ENCODE measurements at regions not wholly inside any gene's neighbourhood (a gene's known extent, or its start where the extent isn't known, plus 50 kb on each side); places are given as distances from the start of the nearest gene placed in this dataset.

DNA sequence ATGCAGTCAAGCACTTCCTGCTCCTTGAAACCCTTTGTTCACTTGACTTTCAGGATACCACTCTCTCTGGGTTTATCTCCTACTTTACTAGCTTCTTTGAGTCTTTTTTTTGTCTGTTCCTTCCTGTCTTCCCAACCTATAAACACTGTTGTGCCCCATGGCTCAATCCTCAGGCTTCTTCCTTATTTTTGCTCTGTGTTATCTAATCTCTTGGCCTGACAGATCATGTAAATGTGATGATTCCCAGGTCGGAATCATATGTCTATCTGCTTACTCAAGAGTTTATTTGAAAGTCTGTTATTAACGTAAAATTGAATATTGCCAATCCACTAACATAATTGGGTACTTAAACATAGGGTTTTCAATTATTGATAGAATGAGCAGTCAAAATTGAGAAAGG, 171.7 kb upstream of the ST6GALNAC5 start:
- no peak overlapping the region for H3K27ac ChIP-seq (ENCODE audit: insufficient read depth, low read length)
- no CpG with 5 or more reads among the region's 2 CpGs for WGBS, 2 experiments (ENCODE audit: extremely low coverage in 2 of 2, insufficient read length in 1 of 2)
- DNase-seq, result no peak

More for the DNA sequence above, 171.7 kb upstream of the ST6GALNAC5 start:
- in situ Hi-C loops (cut with MboI; ENCODE audit: low sequenced_read_pairs), result no loop called here
- intact Hi-C loops (cut with micrococcal nuclease), result no loop called here
- BruUV-seq (replicated peaks), result no TSS peak
- Histone ChIP-seq H4K8ac (ENCODE audit: low read depth in 2 of 2, low read length in 2 of 2) (no peak overlapping the region), H3K14ac (replicated peaks; ENCODE audit: low read depth, low read length) (no peak overlapping the region), H3K79me1 (ENCODE audit: low read depth in 1 of 2, low read length in 2 of 2) (no peaks in the 10 kb centered on the region), H3K27me3 (ENCODE audit: control insufficient read depth, insufficient read depth, low read length) (no peaks in the 10 kb centered on the region), H3K23ac (ENCODE audit: low read depth, low read length) (no peak overlapping the region), H2AK5ac (ENCODE audit: low read depth, low read length) (no peak overlapping the region), H3K9ac (ENCODE audit: low read depth, low read length) (no peak overlapping the region), H3K4ac (ENCODE audit: low read depth, low read length) (no peak overlapping the region), H3K4me1 (ENCODE audit: control insufficient read depth, insufficient read depth, low read length) (no peaks in the 10 kb centered on the region), H2BK120ac (ENCODE audit: low read depth, low read length) (no peak overlapping the region), H2BK5ac (ENCODE audit: low read depth, low read length, poor library complexity, severe bottlenecking) (no peak overlapping the region), H2BK20ac (ENCODE audit: low read depth, low read length) (no peak overlapping the region), H4K20me1 (ENCODE audit: insufficient read depth, low read length) (no peaks in the 10 kb centered on the region), H2AFZ (replicated peaks; ENCODE audit: low read length, poor library complexity) (no peak overlapping the region), H3K4me2 (ENCODE audit: low read depth, low read length) (no peak overlapping the region), H3K18ac (ENCODE audit: low read depth, low read length) (no peak overlapping the region), H3K9me1 (ENCODE audit: insufficient read depth, low read length) (no peaks in the 10 kb centered on the region), H3K36me3 (ENCODE audit: control insufficient read depth, insufficient read depth, low read length) (no peaks in the 10 kb centered on the region), H2AK9ac (replicated peaks; ENCODE audit: low read depth, low read length, poor library complexity) (no peak overlapping the region), H3K56ac (ENCODE audit: extremely low read depth, insufficient read depth, low read length) (no peak overlapping the region), H2BK15ac (ENCODE audit: low read depth, low read length) (no peak overlapping the region), H3K9me3 (ENCODE audit: control insufficient read depth, insufficient read depth, low read length) (no peaks in the 10 kb centered on the region), H4K5ac (ENCODE audit: low read depth, low read length) (no peak overlapping the region), H4K91ac (ENCODE audit: insufficient read depth, low read depth, low read length) (no peak overlapping the region), H3K4me3 (ENCODE audit: insufficient read depth, low read depth, low read length) (no peak overlapping the region)
- POLR2A ChIA-PET (ENCODE audit: unreplicated experiment), result no interaction called here
- dilution Hi-C loops (cut with HindIII; ENCODE audit: low sequenced_read_pairs, unreplicated experiment), result no loop called here
- TF ChIP-seq USF2 (IDR thresholded peaks at IDR 0.05; ENCODE audit: low read depth, low read length) (no peak), RCOR1 (IDR thresholded peaks at IDR 0.05; ENCODE audit: insufficient replicate concordance, low read length) (no peak), RFX5 (IDR thresholded peaks at IDR 0.05; ENCODE audit: low read depth, low read length) (no peak), NFE2L2 (IDR thresholded peaks at IDR 0.05; ENCODE audit: low read depth, low read length) (no peak), CHD1 (IDR thresholded peaks at IDR 0.05; ENCODE audit: low read depth, low read length) (no peak), CEBPB (IDR thresholded peaks at IDR 0.05; ENCODE audit: low read depth, low read length) (no peak), MAFK (IDR thresholded peaks at IDR 0.05; ENCODE audit: low read depth, low read length) (no peak), BHLHE40 (IDR thresholded peaks at IDR 0.05; ENCODE audit: low read depth, low read length) (no peak), POLR2A (IDR thresholded peaks at IDR 0.05; ENCODE audit: low read depth, low read length) (no peak), MXI1 (IDR thresholded peaks at IDR 0.05; ENCODE audit: borderline replicate concordance, low read depth, low read length) (no peak), SMC3 (IDR thresholded peaks at IDR 0.05; ENCODE audit: low read depth, low read length) (no peak), ELK1 (IDR thresholded peaks at IDR 0.05; ENCODE audit: borderline replicate concordance, low read depth, low read length) (no peak), FOS (IDR thresholded peaks at IDR 0.05; ENCODE audit: low read depth, low read length) (no peak)
- TF ChIP-seq, protein P1, sequence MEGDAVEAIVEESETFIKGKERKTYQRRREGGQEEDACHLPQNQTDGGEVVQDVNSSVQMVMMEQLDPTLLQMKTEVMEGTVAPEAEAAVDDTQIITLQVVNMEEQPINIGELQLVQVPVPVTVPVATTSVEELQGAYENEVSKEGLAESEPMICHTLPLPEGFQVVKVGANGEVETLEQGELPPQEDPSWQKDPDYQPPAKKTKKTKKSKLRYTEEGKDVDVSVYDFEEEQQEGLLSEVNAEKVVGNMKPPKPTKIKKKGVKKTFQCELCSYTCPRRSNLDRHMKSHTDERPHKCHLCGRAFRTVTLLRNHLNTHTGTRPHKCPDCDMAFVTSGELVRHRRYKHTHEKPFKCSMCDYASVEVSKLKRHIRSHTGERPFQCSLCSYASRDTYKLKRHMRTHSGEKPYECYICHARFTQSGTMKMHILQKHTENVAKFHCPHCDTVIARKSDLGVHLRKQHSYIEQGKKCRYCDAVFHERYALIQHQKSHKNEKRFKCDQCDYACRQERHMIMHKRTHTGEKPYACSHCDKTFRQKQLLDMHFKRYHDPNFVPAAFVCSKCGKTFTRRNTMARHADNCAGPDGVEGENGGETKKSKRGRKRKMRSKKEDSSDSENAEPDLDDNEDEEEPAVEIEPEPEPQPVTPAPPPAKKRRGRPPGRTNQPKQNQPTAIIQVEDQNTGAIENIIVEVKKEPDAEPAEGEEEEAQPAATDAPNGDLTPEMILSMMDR (conservative IDR thresholded peaks at IDR 0.05; ENCODE audit: low read depth, low read length), result no peak
- no peak for ATAC-seq (ENCODE audit: low read depth)
- CTCF ChIA-PET, result no interaction called here

Measured in IMR-90 (cell line).